IPS-20b (cell line): ENCODE measurements at regions not wholly inside any gene's neighbourhood (a gene's known extent, or its start where the extent isn't known, plus 50 kb on each side); places are given as distances from the start of the nearest gene placed in this dataset.
"Not testable (repeated sequence)": the region's sequence is repeated elsewhere in the genome, so short reads cannot be mapped to it uniquely, and the experiment has no call there.

Source experiments
- H3K27ac ChIP-seq: one replicate; pipeline ENCODE4 v1.5.1; 2013; ENCODE audit warnings: low read length
- H3K27me3 ChIP-seq: 2 replicates; pipeline ENCODE4 v1.6.1; 2013; ENCODE audit warnings: mild to moderate bottlenecking, low read length, inconsistent platforms; ENCODE audit not compliant: insufficient read depth
- H3K36me3 ChIP-seq: 2 replicates; pipeline ENCODE4 v1.6.1; 2013; ENCODE audit warnings: low read depth, mild to moderate bottlenecking, inconsistent platforms, low read length, moderate library complexity; ENCODE audit not compliant: insufficient read depth
- H3K4me1 ChIP-seq: 2 replicates; pipeline ENCODE4 v1.6.1; 2013; ENCODE audit warnings: mild to moderate bottlenecking, control low read depth, inconsistent platforms, low read length, moderate library complexity; ENCODE audit not compliant: insufficient read depth
- H3K4me3 ChIP-seq: 2 replicates; pipeline ENCODE4 v1.5.1; 2013; ENCODE audit warnings: mild to moderate bottlenecking, low read length, inconsistent platforms
- H3K9ac ChIP-seq: 2 replicates; pipeline ENCODE4 v1.6.1; 2013; ENCODE audit warnings: low read depth, mild to moderate bottlenecking, inconsistent platforms, low read length, moderate library complexity
- H3K9me3 ChIP-seq: 2 replicates; pipeline ENCODE4 v1.6.1; 2013; ENCODE audit warnings: mild to moderate bottlenecking, low read depth, low read length, inconsistent platforms; ENCODE audit not compliant: insufficient read depth

DNA sequence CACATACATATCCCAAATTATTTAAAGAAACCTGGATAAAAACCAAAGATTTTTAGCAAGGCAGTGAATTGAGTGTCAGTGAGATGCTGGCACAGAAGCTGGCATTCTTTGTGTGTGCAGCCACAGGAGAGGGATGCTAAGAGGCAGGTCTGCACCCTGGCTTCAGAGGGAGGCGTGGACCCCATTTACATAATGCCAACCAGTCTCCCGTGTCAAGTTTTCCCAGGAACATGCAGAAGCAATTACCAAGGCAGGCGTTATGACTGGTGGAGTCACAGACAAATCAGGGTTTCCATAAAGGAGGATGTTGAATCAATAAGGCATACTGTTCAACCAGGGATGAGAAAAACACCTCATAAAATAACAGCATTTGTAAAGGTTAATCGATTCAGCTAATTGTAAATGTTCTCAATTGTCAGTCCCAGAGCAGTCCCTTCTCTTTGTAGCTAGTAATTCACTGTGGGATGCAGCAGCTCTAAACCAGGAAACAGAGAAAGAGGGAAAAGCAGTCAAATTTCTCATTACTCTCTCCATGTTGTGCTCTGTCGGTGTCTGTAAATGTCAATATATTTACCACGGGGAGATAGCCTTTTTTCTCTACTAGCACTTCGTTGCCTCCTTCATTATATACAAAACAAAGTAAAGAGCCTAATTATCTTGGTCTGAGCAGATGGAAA, 452.4 kb upstream of the GRAMD2B start:
- Histone ChIP-seq H3K9me3 (no peaks in the 10 kb centered on the region), H3K36me3 (no peaks in the 10 kb centered on the region), H3K27me3 (no peaks in the 10 kb centered on the region), H3K9ac (no peak overlapping the region), H3K4me3 (no peak overlapping the region), H3K4me1 (no peaks in the 10 kb centered on the region; the same call in 1 of the 2 replicates), H3K27ac (no peak overlapping the region)

DNA sequence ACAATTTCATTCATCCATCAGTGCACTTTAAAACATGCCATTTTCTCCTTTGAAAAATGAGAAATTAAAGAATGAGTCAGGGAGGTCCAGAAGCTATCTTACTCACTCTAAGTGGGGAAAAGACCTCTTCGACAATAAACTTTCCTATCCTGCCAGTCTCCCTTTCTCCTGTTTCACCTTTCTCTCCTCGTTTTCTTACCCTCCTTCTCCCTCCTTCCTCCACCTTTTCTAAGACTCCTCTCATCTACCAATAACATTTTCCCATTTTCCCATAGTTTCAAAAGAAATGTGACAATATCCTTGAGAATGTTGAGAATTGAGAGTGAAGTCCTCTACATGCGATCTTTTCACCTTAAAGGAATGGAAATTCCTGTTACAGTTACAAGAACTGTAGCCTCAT, 450.5 kb upstream of the GRAMD2B start:
- no peak overlapping the region for H3K27ac ChIP-seq
- no peaks in the 10 kb centered on the region; the same call in 1 of the 2 replicates for H3K4me1 ChIP-seq
- no peak overlapping the region for H3K9ac ChIP-seq
- H3K9me3 ChIP-seq, result no peaks in the 10 kb centered on the region
- H3K4me3 ChIP-seq, result no peak overlapping the region
- H3K36me3 ChIP-seq, result no peaks in the 10 kb centered on the region
- no peaks in the 10 kb centered on the region for H3K27me3 ChIP-seq

DNA sequence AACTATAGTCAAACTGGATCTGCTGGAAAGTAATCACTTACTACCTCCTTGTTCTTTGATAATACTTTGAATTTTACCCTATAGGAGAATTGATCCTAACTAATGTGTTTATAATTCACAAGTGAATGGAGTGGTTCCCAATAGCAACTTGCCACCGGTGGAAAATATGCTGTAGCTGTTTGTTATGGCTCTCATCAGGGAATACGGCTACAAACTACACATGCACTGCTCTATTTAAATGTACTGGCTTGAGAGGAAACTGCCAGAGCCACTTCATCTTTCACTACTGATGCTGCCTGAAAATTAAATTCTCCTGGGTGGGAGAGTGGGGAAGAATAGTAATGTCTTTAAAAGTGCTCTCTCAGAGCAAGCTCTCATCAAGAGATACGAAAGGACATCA, 448.5 kb upstream of the GRAMD2B start:
- no peaks in the 10 kb centered on the region; the same call in 1 of the 2 replicates for H3K4me1 ChIP-seq
- no peaks in the 10 kb centered on the region for H3K27me3 ChIP-seq
- no peak overlapping the region for H3K27ac ChIP-seq
- no peak overlapping the region for H3K4me3 ChIP-seq
- no peak overlapping the region for H3K9ac ChIP-seq
- no peaks in the 10 kb centered on the region for H3K36me3 ChIP-seq
- H3K9me3 ChIP-seq, result no peaks in the 10 kb centered on the region

DNA sequence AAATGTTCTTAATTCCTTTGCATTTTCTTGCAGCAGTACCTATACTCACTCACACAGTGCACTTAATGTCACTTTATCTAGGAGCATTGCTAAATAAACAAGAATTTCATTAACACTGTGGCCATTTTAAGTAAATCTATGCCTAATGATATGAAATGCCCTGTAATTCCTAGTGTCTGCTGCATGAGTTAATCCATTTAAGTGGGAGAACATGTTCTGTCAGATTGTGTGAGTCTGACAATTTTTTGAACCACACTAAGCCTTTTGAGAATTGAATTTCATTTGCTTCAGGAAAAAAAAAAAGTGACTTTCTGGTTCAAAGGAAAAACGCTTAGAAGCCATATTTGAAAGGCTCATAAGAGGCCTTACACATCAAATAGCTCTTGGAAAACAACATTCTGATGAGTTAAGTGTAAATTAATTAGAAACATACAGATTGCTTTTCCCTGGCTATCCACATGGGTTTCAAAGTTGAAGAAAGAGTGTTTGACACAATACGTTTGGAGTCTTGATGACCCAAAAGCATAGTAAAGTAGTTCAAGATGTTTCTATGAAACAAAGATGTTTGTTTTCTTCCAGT, 446.7 kb upstream of the GRAMD2B start:
- no peaks in the 10 kb centered on the region for H3K9me3 ChIP-seq

DNA sequence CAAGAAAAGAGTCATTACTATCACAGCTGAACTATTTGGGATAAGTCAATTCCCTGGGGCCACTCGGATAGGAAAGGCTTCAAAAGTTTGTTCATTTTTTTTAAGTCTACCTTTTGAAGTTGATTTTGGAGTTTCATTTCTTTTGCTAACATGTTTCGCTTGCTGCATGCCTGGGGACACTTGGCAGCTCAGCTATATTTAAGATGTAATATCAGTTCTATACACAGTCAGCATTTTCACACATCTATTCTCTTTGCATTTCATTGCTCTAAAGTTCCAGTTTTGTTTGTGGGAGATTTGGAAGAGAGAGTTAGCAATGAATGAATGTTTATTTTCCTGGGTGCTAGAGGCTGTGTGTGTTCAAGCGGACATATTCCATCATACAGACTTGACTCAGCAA, 445.2 kb upstream of the GRAMD2B start:
- Histone ChIP-seq H3K4me1 (no peaks in the 10 kb centered on the region; the same call in 1 of the 2 replicates), H3K36me3 (no peaks in the 10 kb centered on the region), H3K4me3 (no peak overlapping the region), H3K9ac (no peak overlapping the region), H3K27me3 (no peaks in the 10 kb centered on the region), H3K27ac (no peak overlapping the region), H3K9me3 (no peaks in the 10 kb centered on the region)

More for the DNA sequence above, 446.7 kb upstream of the GRAMD2B start:
- Histone ChIP-seq H3K27me3 (no peaks in the 10 kb centered on the region), H3K9ac (no peak overlapping the region), H3K4me1 (no peaks in the 10 kb centered on the region; the same call in 1 of the 2 replicates), H3K4me3 (no peak overlapping the region), H3K36me3 (no peaks in the 10 kb centered on the region), H3K27ac (no peak overlapping the region)

DNA sequence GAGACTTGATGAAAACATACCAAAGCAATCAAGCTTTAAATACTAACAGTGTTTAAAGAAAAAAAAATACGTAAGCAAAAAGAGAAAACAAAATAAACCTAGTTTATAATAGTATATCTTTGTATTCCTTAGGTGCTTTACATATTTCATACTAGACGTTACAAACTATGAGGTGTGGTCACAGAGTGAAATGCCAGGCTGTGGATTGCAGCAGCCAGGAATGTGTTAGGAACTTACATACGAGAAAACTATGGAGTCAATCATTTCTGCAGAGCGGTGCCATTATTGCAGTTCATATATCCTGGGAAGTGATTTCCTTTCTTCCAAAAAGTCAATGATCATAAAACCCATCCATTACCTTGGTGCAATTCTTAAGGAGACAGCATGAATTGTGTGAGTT, 443.6 kb upstream of the GRAMD2B start:
- H3K4me3 ChIP-seq, result no peak overlapping the region
- no peaks in the 10 kb centered on the region for H3K4me1 ChIP-seq

DNA sequence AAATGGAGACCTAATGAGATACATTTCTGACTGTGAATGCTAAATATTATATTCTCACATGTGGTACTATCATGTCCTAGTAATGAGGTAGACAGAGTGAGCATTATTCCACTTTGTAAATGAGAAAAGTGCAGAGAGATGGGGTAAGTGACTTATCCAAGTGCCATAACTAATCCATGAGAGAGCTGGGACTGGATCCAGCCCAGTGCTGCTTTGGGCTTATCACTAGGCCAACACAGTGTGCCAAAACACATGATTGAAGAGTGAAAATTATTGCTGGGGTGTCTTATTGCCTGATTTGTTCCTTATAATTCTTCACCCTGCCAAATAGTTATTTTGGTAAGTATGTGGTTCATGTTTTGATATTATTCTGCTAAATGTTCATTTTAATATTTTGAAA, 442.2 kb upstream of the GRAMD2B start:
- no peak overlapping the region for H3K4me3 ChIP-seq
- H3K9me3 ChIP-seq, result no peaks in the 10 kb centered on the region; the same call in 1 of the 2 replicates
- no peaks in the 10 kb centered on the region for H3K36me3 ChIP-seq
- H3K9ac ChIP-seq, result no peak overlapping the region
- no peaks in the 10 kb centered on the region for H3K27me3 ChIP-seq
- no peaks in the 10 kb centered on the region for H3K4me1 ChIP-seq
- no peak overlapping the region for H3K27ac ChIP-seq

More for the DNA sequence above, 443.6 kb upstream of the GRAMD2B start:
- Histone ChIP-seq H3K27me3 (no peaks in the 10 kb centered on the region), H3K27ac (no peak overlapping the region), H3K9me3 (no peaks in the 10 kb centered on the region; the same call in 1 of the 2 replicates), H3K36me3 (no peaks in the 10 kb centered on the region), H3K9ac (no peak overlapping the region)

DNA sequence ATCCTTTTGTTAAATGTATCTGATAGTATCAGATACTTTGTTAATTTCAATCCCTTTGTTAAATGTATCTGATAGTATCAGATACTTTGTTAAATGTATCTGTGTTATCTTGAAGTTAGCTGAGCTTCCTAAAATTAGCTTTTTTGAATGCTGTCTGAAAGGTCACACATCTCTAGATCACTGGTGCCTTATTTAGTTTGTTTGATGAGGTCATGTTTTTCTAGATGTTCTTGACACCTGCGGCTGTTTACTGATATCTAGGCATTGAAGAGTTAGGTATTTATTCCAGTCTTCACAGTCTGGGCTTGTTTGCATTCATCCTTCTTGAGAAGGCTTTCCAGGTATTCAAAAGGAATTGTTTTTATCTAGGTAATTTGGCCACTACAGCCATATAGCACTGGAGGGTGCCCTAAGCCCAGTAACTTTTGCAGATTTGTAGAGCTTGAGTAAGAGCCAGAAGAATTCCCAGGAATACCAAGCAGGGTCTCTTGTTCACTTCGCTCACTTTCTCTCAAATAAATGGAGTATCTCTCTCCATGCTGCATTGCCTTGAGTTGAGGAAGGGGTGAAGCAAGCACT, 435.4 kb upstream of the GRAMD2B start:
- H3K36me3 ChIP-seq, result no peaks in the 10 kb centered on the region
- H3K9me3 ChIP-seq, result no peaks in the 10 kb centered on the region; the same call in 1 of the 2 replicates
- H3K9ac ChIP-seq, result no peak overlapping the region
- H3K27ac ChIP-seq, result no peak overlapping the region
- H3K27me3 ChIP-seq, result no peaks in the 10 kb centered on the region
- H3K4me1 ChIP-seq, result no peaks in the 10 kb centered on the region
- no peak overlapping the region for H3K4me3 ChIP-seq

DNA sequence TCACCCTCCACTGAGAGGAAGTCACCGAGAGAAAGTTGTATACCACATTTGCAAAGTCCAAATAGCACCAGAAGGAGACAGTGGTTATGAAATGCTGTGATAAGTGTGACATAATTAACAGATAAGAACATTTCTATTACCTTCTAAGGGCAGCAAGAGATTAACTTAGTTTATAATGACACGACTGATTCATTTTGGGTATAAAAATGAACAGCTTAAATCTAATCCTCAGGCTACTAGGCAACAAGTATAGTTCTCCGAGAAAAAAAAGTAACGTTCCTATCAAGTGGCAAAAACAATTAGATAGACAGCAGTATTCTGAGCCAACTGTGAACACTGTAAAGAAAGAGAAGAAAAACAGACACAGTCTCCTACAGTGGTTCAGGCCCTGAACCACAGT, 431.2 kb upstream of the GRAMD2B start:
- no peaks in the 10 kb centered on the region for H3K27me3 ChIP-seq
- H3K27ac ChIP-seq, result no peak overlapping the region
- no peaks in the 10 kb centered on the region for H3K4me1 ChIP-seq
- no peaks in the 10 kb centered on the region for H3K36me3 ChIP-seq
- no peak overlapping the region for H3K9ac ChIP-seq
- no peaks in the 10 kb centered on the region; the same call in 1 of the 2 replicates for H3K9me3 ChIP-seq
- H3K4me3 ChIP-seq, result no peak overlapping the region

DNA sequence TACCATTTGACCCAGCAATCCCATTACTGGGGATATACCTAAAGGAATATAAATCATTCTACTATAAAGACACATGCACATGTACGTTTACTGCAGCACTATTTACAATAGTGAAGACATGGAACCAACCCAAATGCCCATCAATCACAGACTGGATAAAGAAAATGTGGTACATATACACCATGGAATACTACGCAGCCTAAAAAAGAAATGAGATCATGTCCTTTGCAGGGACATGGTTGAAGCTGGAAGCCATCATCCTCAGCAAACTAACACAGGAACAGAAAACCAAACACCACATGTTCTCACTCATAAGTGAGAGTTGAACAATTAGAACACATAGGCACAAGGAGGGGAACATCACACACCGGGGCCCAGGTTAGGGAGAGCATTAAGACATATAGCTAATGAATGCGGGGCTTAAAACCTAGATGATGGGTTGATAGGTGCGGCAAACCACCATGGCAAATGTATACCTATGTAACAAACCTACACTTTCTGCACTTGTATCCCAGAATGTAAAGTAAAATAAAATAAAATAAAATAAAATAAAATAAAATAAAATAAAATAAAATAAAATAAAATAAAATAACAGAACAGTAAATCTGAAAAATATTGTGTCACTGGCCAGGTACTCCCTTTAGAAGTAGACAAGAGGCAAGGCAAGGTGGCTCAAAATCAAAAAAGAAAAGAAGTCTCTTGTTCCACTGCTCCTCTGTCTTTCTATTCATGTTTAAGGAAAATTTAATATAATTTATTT, 423.8 kb upstream of the GRAMD2B start:
- not testable (repeated sequence) for H3K9me3 ChIP-seq, H3K27me3 ChIP-seq, H3K9ac ChIP-seq

DNA sequence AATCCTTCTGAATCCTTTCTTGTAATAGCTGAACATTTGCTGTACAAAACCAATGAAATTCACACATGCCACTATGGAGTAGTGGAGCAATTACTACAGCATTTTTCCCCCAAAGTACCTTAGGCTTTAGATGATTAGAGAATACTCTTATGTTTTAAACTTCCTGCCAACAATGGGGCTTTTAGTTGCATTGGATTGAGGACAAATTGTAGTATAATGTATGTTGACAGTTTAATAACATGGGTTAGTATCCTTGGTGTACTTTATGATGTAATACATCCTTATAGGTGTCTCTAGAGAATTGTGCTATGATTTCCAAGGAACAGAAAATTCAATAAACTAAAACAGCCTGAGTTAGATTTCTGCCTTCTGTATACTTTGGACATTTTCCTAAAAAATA, 422.7 kb upstream of the GRAMD2B start:
- H3K9ac ChIP-seq, result no peak overlapping the region
- no peaks in the 10 kb centered on the region for H3K27me3 ChIP-seq
- no peaks in the 10 kb centered on the region; the same call in 1 of the 2 replicates for H3K9me3 ChIP-seq
- no peaks in the 10 kb centered on the region for H3K36me3 ChIP-seq
- no peak overlapping the region for H3K27ac ChIP-seq
- H3K4me1 ChIP-seq, result no peaks in the 10 kb centered on the region
- H3K4me3 ChIP-seq, result no peak overlapping the region

More for the DNA sequence above, 423.8 kb upstream of the GRAMD2B start:
- H3K36me3 ChIP-seq, H3K27ac ChIP-seq, H3K4me3 ChIP-seq, H3K4me1 ChIP-seq: not testable (repeated sequence)
